ENCODE measurements at regions not wholly inside any gene's neighbourhood (a gene's known extent, or its start where the extent isn't known, plus 50 kb on each side); places are given as distances from the start of the nearest gene placed in this dataset.

GRCh38 chr10:113494761-113495160, 58.1 kb upstream of the HABP2 start:
- TF ChIP-seq, protein P1, sequence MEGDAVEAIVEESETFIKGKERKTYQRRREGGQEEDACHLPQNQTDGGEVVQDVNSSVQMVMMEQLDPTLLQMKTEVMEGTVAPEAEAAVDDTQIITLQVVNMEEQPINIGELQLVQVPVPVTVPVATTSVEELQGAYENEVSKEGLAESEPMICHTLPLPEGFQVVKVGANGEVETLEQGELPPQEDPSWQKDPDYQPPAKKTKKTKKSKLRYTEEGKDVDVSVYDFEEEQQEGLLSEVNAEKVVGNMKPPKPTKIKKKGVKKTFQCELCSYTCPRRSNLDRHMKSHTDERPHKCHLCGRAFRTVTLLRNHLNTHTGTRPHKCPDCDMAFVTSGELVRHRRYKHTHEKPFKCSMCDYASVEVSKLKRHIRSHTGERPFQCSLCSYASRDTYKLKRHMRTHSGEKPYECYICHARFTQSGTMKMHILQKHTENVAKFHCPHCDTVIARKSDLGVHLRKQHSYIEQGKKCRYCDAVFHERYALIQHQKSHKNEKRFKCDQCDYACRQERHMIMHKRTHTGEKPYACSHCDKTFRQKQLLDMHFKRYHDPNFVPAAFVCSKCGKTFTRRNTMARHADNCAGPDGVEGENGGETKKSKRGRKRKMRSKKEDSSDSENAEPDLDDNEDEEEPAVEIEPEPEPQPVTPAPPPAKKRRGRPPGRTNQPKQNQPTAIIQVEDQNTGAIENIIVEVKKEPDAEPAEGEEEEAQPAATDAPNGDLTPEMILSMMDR (IDR thresholded peaks at IDR 0.05; ENCODE audit: low read depth, low read length), result no peak
- no peak for TF ChIP-seq EZH2phosphoT487 (IDR thresholded peaks at IDR 0.05; ENCODE audit: low read depth)

Measured in OCI-LY3 (cell line).